Hippocampal formation (tissue), 2 donors: ENCODE measurements at regions not wholly inside any gene's neighbourhood (a gene's known extent, or its start where the extent isn't known, plus 50 kb on each side); places are given as distances from the start of the nearest gene placed in this dataset.

Experiments used
- DNase-seq, 2 donors: peaks; one replicate each; lab custom pipeline; 2025; lab: John Stamatoyannopoulos, UW

GRCh38 chr12:13595536-13596443 is 385.6 kb downstream of the GRIN2B start:
- DNase-seq, result no peak

GRCh38 chr12:13594731-13595514 is 386.5 kb downstream of the GRIN2B start:
- no peak for DNase-seq

- no peak for DNase-seq
Measured at GRCh38 chr12:13592063-13592942, 389.1 kb downstream of the GRIN2B start.

GRCh38 chr12:13591488-13591887 is 389.9 kb downstream of the GRIN2B start:
- no peak for DNase-seq

GRCh38 chr12:13591059-13591458 is 390.3 kb downstream of the GRIN2B start:
- no peak for DNase-seq

GRCh38 chr12:13588574-13588973 is 392.0 kb downstream of the EMP1 start:
- DNase-seq, result no peak

GRCh38 chr12:13587721-13588390 is 391.3 kb downstream of the EMP1 start:
- DNase-seq, result no peak

GRCh38 chr12:13586361-13586760 is 389.8 kb downstream of the EMP1 start:
- DNase-seq, result no peak

- DNase-seq, result no peak
Measured at GRCh38 chr12:13584541-13584940, 388.0 kb downstream of the EMP1 start.

GRCh38 chr12:13583630-13584029 is 387.1 kb downstream of the EMP1 start:
- DNase-seq, result no peak

GRCh38 chr12:13582421-13582820 is 385.9 kb downstream of the EMP1 start:
- no peak for DNase-seq

GRCh38 chr12:13581031-13581430 is 384.5 kb downstream of the EMP1 start:
- no peak for DNase-seq

- DNase-seq, result no peak
Measured at GRCh38 chr12:13580206-13580605, 383.7 kb downstream of the EMP1 start.

GRCh38 chr12:13576935-13577500 is 380.5 kb downstream of the EMP1 start:
- DNase-seq, result no peak

- no peak for DNase-seq
Measured at GRCh38 chr12:13573698-13574321, 377.3 kb downstream of the EMP1 start.

GRCh38 chr12:13571035-13571434 is 374.5 kb downstream of the EMP1 start:
- DNase-seq, result no peak

GRCh38 chr12:13570005-13570694 is 373.6 kb downstream of the EMP1 start:
- no peak for DNase-seq

GRCh38 chr12:13566292-13566691 is 369.8 kb downstream of the EMP1 start:
- no peak for DNase-seq

- no peak for DNase-seq
Measured at GRCh38 chr12:13564266-13564810, 367.8 kb downstream of the EMP1 start.

GRCh38 chr12:13563743-13564125 is 367.2 kb downstream of the EMP1 start:
- no peak for DNase-seq
